ENCODE measurements at regions not wholly inside any gene's neighbourhood (a gene's known extent, or its start where the extent isn't known, plus 50 kb on each side); places are given as distances from the start of the nearest gene placed in this dataset.

DNA sequence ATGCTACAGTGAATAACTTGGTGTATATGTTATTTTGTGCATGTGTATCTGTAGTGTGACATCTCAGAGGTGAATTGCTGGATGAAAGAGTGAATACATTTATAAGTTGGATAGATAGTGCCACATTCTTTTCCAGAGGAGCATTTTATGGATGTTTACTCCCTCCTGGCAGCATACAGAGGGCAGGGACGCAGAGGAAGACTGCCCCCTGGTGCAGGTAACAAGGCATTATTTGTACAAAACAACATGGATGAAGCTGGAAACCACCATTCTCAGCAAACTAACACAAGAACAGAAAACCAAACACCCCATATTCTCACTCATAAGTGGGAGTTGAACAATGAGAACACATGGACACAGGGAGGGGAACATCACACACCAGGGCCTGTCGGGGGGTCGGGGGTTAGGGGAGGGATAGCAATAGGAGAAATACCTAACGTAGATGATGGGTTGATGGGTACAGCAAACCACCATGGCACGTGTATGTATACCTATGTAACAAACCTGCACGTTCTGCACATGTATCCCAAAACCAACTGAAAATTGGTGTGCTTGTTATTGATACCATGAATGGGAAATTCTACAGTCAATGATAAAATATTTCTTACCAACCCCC is 57.9 kb upstream of the CTXND1 start:
- Histone ChIP-seq H3K27me3 (ENCODE audit: insufficient read depth) (no peaks in the 10 kb centered on the region), H4K20me1 (replicated peaks; ENCODE audit: insufficient read depth) (no peaks in the 10 kb centered on the region), H3K4me2 (no peak overlapping the region), H3K4me1 (ENCODE audit: insufficient read depth) (no peaks in the 10 kb centered on the region), H3K4me3 (no peak overlapping the region), H3K27ac (ENCODE audit: low read depth) (no peak overlapping the region), H3K36me3 (ENCODE audit: insufficient read depth) (no peaks in the 10 kb centered on the region), H3K79me2 (replicated peaks; ENCODE audit: insufficient read depth) (no peaks in the 10 kb centered on the region), H2AFZ (no peak overlapping the region), H3K9me2 (ENCODE audit: insufficient read depth) (0 out of 2 replicates have a peak, but pooled peaks cover 4% of the 10 kb centered on the region), H3F3A (replicated peaks; ENCODE audit: low read depth) (no peaks in the 10 kb centered on the region)
- ATAC-seq (peak; percentile 83), DNase-seq (ENCODE audit: low spot score) (peak; percentile 68)
- Mint-ChIP-seq H3K27ac (no peak overlapping the region), H3K4me3 (no peak overlapping the region), H3K9me3 (no peaks in the 10 kb centered on the region), H3K27me3 (ENCODE audit: insufficient read depth, low read depth, poor library complexity) (no peaks in the 10 kb centered on the region), H3K36me3 (ENCODE audit: low read depth) (no peaks in the 10 kb centered on the region), H3K4me1 (no peaks in the 10 kb centered on the region)
- TF ChIP-seq NANOG (IDR thresholded peaks at IDR 0.05; ENCODE audit: borderline replicate concordance): no peak
- TF ChIP-seq ZNF462 (CRISPR knock-in tag; IDR thresholded peaks at IDR 0.05): no peak
- TF ChIP-seq, protein P1, sequence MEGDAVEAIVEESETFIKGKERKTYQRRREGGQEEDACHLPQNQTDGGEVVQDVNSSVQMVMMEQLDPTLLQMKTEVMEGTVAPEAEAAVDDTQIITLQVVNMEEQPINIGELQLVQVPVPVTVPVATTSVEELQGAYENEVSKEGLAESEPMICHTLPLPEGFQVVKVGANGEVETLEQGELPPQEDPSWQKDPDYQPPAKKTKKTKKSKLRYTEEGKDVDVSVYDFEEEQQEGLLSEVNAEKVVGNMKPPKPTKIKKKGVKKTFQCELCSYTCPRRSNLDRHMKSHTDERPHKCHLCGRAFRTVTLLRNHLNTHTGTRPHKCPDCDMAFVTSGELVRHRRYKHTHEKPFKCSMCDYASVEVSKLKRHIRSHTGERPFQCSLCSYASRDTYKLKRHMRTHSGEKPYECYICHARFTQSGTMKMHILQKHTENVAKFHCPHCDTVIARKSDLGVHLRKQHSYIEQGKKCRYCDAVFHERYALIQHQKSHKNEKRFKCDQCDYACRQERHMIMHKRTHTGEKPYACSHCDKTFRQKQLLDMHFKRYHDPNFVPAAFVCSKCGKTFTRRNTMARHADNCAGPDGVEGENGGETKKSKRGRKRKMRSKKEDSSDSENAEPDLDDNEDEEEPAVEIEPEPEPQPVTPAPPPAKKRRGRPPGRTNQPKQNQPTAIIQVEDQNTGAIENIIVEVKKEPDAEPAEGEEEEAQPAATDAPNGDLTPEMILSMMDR (conservative IDR thresholded peaks at IDR 0.05; ENCODE audit: low read depth in 2 of 2): peak; percentile 86 to 87
- TF ChIP-seq ETS1 (IDR thresholded peaks at IDR 0.05): no peak
- TF ChIP-seq ZNF331 (CRISPR knock-in tag; IDR thresholded peaks at IDR 0.05; ENCODE audit: low read depth): no peak
- no peak for TF ChIP-seq ZNF114 (CRISPR knock-in tag; IDR thresholded peaks at IDR 0.05)
- TF ChIP-seq POLR2AphosphoS5 (IDR thresholded peaks at IDR 0.05; ENCODE audit: low read depth): no peak
